Activated T-cell treated with anti-CD3 and anti-CD28 coated beads, Interleukin-2, amount 50 U/mL, for 48 hours (primary cell): ENCODE measurements at regions not wholly inside any gene's neighbourhood (a gene's known extent, or its start where the extent isn't known, plus 50 kb on each side); places are given as distances from the start of the nearest gene placed in this dataset.

Source experiments
- DNase-seq, 2 experiments: peaks; one replicate each; pipeline ENCODE4 v3.0.0-alpha.2; 2020

GRCh38 chr1:234875328-234875952, 253.2 kb downstream of the TOMM20 start:
- DNase-seq: no peak

GRCh38 chr1:234874291-234875288, 254.0 kb downstream of the TOMM20 start:
- no peak for DNase-seq

- no peak for DNase-seq
These were observed 256.8 kb downstream of the TOMM20 start for GRCh38 chr1:234871710-234872271.

GRCh38 chr1:234871039-234871709, 257.5 kb downstream of the TOMM20 start:
- DNase-seq: no peak

- DNase-seq: no peak
These were observed 258.3 kb downstream of the TOMM20 start for GRCh38 chr1:234870020-234870981.

GRCh38 chr1:234869182-234870019, 259.2 kb downstream of the TOMM20 start:
- DNase-seq: no peak

- DNase-seq: no peak
These were observed 258.5 kb upstream of the IRF2BP2 start for GRCh38 chr1:234868296-234869147.

GRCh38 chr1:234866007-234866866, 256.3 kb upstream of the IRF2BP2 start:
- no peak for DNase-seq

- DNase-seq: no peak
These were observed 255.4 kb upstream of the IRF2BP2 start for GRCh38 chr1:234865171-234866006.

GRCh38 chr1:234864116-234864515, 254.1 kb upstream of the IRF2BP2 start:
- DNase-seq: no peak

GRCh38 chr1:234863551-234863971, 253.6 kb upstream of the IRF2BP2 start:
- DNase-seq: no peak

GRCh38 chr1:234862944-234863515, 253.1 kb upstream of the IRF2BP2 start:
- DNase-seq: no peak

GRCh38 chr1:234862360-234862943, 252.5 kb upstream of the IRF2BP2 start:
- no peak for DNase-seq

GRCh38 chr1:234861761-234862160, 251.8 kb upstream of the IRF2BP2 start:
- DNase-seq: no peak

GRCh38 chr1:234861024-234861620, 251.1 kb upstream of the IRF2BP2 start:
- DNase-seq: no peak

- DNase-seq: no peak
These were observed 248.7 kb upstream of the IRF2BP2 start for GRCh38 chr1:234858722-234859121.

GRCh38 chr1:234856845-234857245, 246.9 kb upstream of the IRF2BP2 start:
- no peak for DNase-seq
